CD4-positive, alpha-beta T cell treated with Interleukin-17A for 1 hour (primary cell): ENCODE measurements at regions not wholly inside any gene's neighbourhood (a gene's known extent, or its start where the extent isn't known, plus 50 kb on each side); places are given as distances from the start of the nearest gene placed in this dataset.
A peak's percentile ranks its signal among the peaks of the same experiment; 100 is the strongest.

ENCODE experiments used
- DNase-seq: peaks from one replicate; pipeline ENCODE4 v3.0.0-alpha.2; 2020

GRCh38 chr9:91141407-91141965 lies 220.2 kb downstream of the AUH start:
- no peak for DNase-seq

GRCh38 chr9:91143162-91143561 lies 218.6 kb downstream of the AUH start:
- DNase-seq, result no peak

GRCh38 chr9:91143642-91144041 lies 218.1 kb downstream of the AUH start:
- DNase-seq, result no peak

- no peak for DNase-seq
These were observed 216.9 kb downstream of the AUH start for GRCh38 chr9:91144769-91145168.

DNA sequence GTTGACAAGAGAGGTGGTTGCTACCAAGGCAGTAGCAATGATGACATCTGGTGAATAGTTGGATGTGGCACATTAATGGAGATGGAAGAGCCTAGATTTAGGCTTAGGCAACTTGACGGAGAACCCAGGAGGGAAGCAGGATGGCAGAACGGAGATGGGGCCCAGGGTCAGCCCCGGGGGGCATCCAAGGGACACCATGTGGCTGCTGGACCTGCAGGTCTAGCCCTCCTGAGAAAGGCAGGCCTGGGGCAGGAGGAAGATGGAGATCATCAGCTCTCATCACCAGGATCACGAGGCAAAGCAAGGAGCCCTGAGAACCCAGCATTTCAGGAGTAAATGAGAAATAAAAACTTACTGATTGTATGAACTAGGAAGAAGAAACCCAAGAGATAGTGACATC lies 216.2 kb downstream of the AUH start:
- no peak for DNase-seq

DNA sequence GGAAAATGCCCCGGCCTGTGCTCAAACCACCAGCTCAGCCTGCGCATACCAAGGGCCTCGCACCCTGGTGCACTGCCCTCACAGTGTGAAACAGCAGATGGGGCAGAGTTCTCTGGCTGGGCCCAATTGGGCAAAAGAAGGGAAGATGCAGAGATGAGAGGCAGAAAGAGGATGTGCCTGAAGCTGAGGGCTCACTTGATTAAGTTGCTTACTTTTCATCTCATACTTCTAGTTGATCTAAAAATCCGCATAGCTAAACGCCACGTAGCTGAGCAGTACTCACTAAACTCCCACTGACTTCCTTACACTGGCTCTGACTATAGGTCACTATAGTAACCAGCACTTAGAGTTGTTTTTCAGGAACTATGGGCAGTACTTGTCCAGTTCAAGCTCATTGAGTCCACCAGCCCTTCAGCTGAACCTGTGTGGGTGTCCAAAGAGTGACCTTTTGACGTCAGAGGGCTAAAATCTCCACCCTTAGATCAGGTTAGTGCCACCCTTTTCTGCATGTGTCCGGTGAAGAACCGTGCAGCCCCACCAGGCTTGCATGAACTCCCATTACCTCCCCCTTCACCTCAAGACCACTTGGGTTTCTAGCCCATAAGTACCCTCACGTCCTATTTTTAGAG lies 215.2 kb downstream of the AUH start:
- DNase-seq, result no peak

DNA sequence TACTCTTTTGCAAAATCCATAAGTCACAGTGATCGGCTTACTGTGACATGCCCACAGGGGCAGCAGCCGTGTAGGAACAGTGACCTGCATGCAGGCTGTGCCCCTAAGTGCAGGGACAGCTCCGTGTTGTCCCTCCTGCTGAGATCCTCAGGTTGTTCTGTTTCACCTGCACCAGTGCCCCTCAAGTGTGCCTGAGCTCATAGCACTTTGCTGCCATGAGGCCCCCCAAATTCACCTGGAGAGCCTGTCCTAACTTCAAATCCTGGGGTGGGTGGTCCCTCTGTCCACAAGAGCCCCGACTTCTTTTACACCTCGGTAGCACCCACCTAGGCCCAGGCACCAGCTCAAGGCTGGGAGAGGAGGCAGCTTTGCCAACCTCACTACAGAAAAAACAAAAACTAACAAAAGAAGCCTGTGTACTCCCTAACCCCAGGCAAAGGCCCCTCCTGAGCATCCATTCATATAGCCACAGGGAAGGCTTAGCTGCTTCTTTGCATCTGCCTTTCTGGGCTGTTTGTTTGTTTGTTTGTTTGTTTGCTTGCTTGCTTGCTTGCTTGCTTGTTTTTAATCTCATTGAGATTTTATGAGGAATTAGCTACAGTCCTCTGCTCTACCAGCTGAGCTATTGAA lies 214.5 kb downstream of the AUH start:
- no peak for DNase-seq

- no peak for DNase-seq
These were observed 213.4 kb downstream of the AUH start for GRCh38 chr9:91148306-91148705.

DNA sequence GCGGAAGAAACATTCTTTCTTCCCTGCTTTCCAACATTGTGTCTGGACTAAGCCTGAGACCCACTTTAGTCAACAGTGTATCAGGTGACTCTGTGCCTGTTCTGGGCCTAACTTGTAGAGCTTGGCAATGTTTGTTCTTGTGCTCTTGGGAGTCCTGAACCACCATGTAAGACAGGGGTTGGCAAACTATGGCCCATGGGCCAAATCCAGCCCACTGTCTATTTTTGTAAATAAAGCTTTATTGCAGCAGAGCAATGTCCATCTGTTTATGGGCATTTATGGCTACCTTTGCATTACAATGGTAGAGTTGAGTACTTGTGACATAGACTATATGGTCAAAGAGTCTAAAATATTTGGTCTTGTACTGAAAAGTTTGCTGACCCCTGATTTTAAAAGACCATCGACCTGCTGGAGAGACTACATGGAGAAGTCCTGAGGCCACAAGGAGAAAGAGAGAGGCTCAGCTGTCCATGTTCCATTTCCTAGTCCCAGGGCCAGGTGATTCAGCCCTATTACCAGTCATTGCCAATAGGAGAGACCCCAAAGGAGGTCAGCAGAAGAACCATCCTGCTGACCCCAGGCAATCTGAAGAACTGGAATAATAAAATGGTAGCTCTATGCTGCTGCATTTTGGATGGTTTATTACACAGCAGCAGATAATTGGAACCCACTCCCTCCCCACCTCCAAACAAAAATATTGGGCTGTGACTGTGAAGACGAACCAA lies 211.3 kb downstream of the AUH start:
- DNase-seq, result no peak

GRCh38 chr9:91150998-91151717 lies 210.6 kb downstream of the AUH start:
- DNase-seq, result peak; percentile 73

GRCh38 chr9:91151718-91152095 lies 210.0 kb downstream of the AUH start:
- DNase-seq, result no peak

DNA sequence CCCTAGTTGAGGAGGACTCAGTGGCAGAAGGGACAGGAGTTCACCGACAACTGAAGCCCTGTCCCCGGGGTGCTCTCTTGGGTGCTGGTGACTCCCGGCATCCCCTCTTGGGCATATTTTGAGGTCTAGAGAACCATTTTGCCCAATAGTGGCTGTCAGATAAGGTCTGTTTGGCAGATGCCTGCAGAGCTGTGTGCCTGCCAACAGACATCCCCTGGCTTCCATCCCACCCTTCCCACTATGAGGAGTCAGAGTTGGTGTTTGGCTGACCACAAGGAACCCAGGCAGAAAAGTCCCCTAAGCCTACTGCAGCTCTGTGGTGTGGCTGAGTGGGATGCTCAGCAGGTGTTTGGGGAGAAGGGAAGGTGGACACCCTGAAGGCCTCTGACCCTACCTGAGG lies 207.0 kb downstream of the AUH start:
- no peak for DNase-seq

DNA sequence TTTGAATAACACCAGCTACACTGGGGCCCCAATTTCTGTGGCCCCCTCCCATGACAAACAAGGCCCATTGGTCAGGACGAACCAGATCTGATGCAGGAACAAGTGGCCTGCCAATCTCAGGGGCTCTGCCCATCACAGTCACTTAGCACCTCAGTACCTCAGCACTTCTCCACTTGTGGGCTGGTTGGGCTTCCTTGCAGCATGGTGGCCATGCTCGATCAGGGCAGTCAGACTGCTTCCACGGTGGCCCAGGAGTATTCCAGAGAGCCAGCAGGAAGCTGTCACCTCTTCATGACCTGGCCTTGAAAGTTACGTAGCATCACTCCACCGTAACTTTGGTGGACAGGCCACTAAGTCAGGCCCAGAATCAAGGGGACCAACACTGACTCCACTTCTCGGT lies 206.5 kb downstream of the AUH start:
- no peak for DNase-seq

DNA sequence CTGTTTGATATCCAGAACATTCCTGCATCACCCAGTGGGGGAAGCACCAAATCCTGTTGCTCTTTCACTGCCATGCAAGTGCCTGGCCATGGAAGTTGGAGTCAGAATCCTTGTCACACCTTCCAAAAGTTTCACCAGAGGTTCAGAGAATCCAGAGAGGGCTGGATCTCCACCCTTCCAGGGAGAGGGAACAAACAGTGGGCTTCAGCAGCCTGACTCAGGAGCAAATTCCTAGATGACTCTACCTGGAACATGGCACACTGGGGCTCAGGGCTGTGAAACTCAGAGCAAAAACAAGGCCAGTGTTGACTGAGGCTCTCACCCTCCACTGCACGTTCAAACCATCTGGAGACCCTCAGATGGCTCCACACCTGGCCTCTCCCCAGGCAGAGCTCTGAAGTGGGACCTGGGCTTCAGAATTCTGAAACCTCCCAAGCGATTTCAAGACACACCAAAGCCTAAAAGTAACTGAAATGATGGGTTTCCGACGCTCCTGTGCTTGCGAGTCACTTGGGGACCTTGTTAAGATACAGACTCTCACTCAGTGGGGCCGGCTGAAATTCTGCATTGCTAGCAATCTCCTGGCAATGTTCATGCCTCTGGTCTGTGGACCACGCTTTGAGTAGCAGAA lies 205.9 kb downstream of the AUH start:
- DNase-seq, result no peak

GRCh38 chr9:91156451-91157234 lies 205.1 kb downstream of the AUH start:
- peak; percentile 40 for DNase-seq

DNA sequence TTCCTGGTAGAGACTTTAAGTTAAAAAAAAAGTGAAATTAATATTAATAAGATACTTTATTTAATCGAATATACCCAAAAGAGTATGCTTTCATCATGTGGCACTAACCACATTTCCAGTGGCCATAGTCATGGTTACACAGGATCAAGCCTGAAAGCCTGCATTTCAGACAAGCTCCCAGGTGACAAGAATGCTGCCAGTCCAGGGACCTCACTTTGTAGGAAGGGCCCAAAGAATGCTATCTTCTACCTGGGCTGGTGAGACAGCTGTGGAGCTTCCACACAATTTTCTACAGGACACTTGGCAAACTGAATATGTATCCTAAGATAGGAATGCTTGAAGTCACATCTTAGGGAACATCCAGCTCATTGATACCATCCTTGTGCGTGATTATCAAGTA lies 203.8 kb downstream of the AUH start:
- DNase-seq, result no peak

DNA sequence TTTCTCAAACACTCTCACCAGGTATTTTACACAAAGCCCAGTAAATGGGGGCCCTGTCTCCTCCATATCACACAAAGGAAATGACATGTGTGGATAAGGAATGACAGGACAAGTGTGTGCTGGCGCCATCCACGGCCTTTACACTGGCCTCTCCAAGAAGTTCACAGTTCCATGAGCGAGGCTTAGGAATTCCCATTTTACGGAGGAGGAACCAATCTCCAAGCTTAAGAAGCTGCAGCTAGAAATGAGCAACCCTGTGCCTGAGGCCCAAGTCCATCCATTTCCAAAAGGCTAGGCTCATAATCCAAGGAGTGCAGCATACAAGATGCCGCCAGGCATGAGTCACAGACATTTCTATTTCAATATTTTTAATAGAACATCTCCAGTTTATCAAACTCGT lies 203.4 kb downstream of the AUH start:
- no peak for DNase-seq

DNA sequence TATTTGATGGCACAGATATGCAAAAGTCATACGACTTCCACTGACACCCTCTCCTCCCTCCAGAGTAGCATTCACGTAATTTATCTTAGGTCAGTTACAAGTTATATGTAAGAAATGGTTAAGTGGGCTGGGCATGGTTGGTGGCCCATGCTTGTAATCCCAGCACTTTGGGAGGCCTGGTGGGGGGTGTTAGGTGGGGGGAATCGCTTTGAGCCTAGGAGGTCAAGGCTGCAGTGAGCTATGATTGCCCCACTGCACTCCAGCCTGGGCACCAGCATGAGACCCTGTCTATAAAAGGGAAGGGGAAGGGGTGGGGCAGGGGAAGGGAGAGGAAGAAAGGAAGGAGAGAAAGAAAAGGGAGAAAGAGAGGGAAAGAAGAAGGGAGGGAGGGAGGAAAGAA lies 202.8 kb downstream of the AUH start:
- no peak for DNase-seq

DNA sequence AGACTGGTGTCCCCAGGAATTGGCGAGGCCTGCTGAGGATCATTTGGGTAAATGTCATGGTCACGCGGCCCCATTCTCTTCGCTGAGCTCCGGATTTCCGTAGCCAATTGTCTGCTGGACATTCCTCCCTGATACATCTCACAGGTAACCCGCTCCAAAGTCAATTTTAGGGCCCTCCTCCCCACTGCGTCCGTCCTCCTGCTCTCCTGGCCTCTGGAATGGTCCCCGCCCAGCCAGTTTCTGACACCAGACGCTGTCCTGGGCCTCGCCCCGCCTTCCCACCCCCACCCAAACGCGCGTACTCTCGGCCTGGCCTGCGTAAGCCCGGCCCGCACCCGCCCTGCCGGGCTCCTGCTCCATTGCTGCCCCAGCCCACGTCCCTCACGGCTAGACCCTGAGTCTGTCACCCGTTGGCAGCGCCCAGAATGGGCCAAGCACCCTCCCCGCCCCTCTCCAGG lies 202.0 kb downstream of the AUH start:
- DNase-seq, result no peak

GRCh38 chr9:91160181-91160580 lies 201.5 kb downstream of the AUH start:
- DNase-seq, result no peak

GRCh38 chr9:91160599-91161464 lies 200.9 kb downstream of the AUH start:
- DNase-seq, result no peak
